GM21737 (cell line): ENCODE measurements at regions not wholly inside any gene's neighbourhood (a gene's known extent, or its start where the extent isn't known, plus 50 kb on each side); places are given as distances from the start of the nearest gene placed in this dataset.
"Not testable (repeated sequence)": the region's sequence is repeated elsewhere in the genome, so short reads cannot be mapped to it uniquely, and the experiment has no call there.

Source experiments
- ATAC-seq: cut with Tn5 transposase; IDR thresholded peaks from one replicate; pipeline ENCODE4 v1.9.1; 2021; ENCODE audit warnings: mild to moderate bottlenecking, moderate library complexity; ENCODE audit not compliant: unreplicated experiment

DNA sequence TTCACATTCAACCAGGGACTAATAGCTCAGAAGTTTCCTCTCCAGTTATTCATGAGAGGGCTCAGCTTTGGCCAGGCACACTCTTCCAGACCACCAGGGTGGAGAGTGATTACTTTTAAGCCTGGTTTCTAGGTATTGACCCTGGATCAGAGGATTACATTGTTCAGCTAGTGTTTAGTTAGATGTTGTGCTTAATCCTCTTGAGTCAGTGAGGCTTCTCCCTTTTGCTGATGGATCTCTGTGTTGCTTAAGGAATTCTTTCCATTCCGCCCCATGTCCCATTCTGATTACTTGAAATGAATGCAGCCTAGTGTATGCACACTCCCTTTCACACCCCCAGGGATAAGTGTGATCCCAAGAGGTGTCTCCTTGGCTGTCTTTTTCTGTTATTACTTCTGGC, 271.7 kb upstream of the ANO5 start:
- no peak for ATAC-seq

DNA sequence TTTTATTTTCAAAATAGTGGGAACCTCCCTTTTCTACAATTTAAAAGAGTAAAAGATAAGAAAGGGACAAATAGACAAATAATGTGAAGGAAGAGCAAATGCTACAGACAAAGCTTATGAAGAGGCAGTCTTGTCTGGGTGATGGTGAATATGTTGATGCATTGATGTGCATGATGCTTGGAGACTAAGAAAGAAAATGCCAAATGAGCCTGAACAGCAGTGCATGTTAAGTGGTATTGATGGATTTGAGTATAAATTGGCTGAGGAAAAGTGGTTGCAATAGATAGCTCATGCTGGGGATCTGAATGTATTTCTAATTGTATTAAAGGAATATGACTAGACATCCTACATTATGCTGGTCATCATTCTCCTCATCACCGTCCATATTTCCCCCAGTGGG, 268.6 kb upstream of the ANO5 start:
- no peak for ATAC-seq

DNA sequence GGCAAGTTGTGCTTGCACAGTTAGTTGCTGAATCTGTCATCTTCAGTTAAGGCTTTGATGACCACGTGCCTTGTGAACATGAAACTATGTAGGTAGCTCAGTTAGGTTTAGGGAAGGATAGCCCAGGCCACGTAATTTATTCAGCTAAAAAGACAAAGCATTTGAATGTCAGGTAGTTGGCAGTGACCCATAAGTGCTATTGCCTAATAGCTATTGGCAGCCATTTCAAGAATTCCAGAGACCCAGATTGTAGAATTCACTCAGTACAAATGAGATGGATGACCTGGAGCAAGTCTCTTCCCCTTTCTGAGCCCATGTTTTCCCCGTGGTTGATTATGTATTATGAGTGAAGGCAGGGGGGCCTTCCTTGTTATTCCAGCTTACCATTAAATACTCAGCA, 265.3 kb upstream of the ANO5 start:
- ATAC-seq = no peak

DNA sequence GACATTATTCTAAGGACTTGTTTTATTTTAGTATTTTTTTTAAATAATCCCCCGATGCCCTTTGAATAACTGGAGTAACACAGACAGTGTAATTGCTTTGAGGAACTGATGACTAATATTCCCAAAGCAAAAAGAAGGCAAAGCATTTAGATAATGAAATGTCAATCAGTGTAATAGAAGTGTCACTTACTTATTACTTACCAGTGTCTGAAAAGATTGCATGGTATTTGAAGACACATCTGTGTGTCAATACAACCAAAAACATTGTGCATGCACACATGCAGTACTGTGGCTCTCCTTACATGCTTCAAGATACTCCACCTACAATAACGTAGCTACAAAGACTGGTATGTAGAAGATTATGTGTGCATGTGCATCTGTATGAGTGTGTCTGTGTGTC, 264.0 kb upstream of the ANO5 start:
- no peak for ATAC-seq

DNA sequence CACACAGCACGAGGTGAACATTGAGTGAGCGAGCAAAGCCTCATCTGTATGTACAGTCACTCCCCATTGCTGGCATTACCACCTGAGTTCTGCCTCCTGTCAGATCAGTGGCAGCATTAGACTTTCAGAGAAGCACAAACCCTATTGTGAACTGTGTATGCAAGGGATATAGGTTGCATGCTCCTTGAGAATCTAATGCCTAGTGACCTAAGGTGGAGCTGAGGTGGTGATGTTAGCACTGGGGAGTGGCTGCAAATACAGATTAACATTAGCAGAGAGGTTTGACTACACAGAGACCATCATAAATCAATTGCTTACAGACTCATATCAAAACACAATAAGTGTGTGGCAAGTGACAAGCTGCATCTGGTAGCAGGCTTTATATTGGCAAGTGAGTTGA, 262.5 kb upstream of the ANO5 start:
- no peak for ATAC-seq

DNA sequence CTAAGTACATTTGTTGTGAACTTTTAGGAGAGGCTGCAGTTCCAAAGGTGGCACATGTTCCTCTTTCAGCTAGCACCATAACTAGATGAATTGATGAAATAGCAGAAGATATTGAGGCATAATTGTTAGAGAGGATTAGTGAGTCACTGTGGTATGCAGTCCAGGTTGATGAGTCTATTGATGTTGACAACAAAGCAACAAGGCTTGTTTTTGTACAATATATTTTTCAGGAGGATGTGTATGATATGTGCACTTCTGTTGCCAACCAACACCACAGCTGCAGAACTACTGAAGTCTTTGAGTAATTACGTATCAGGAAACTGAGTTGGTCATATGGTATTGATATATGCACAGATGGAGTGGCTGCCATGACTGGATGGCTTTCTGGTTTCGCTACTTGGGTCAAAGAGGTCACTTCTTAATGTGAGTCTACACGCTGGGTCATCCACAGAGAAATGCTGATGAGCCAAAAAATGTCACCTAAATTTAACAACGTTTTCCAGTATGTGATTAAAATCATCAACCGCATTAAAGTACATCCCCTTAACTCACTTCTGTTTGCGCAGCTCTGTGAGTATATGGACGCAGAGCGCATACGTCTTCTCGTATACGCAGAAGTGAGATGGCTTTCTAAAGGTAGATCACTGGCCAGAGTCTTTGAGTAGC, 261.3 kb upstream of the ANO5 start:
- no peak for ATAC-seq

DNA sequence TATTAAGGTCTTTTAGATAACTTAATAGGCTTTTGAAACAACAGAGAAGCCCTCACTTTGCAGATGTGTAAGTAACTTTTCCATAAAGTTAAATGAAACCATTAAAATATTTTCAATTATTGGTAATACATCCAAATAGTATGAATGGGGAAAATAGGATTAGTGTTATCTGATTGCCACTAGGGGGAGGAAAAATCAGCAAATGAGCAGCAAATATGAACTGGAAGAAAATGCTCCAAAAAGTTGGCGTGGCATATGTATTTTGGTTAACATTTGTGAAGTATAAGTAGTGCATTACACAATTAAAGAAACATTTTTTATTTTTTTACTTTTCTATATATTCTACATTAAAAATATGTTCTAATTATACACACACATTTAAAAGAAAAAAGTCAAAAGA, 259.8 kb upstream of the ANO5 start:
- no peak for ATAC-seq

DNA sequence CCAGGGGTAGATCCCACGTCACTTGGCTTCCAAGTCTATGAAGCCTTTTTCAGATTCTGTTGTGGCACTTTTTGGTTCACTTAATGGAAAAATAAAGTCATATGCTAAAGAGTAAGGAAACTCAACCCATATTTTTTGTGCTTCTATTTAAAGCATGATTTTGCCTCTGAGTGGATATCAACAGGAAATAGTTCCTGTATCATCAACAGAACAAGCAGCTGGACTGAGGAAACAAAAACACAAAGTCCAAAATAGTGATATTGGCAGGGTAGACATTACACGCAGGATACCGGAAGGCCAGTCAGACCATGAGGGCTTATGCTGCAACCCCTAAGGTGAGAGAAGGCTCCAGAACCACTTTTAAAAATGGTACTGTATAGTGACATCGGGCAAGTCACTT, 248.3 kb upstream of the ANO5 start:
- ATAC-seq = no peak

DNA sequence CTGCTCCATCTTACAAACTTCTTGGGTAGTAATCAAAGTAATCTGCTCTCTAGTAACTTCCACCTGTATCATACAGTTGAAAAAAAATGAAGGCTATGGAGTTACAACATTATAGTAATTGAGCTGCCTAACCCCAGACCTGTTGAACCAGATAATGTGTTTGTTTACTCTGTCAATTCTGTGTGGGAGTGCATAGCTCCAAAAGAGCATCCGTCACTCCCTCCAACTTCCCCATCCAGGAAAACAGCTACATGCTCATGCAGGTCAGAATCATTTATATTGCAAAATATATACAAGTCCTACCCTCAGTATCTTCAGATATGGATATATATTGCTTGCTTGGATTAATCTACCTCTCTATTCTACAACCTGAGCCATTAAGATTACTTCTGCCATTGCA, 244.0 kb upstream of the ANO5 start:
- ATAC-seq = no peak

DNA sequence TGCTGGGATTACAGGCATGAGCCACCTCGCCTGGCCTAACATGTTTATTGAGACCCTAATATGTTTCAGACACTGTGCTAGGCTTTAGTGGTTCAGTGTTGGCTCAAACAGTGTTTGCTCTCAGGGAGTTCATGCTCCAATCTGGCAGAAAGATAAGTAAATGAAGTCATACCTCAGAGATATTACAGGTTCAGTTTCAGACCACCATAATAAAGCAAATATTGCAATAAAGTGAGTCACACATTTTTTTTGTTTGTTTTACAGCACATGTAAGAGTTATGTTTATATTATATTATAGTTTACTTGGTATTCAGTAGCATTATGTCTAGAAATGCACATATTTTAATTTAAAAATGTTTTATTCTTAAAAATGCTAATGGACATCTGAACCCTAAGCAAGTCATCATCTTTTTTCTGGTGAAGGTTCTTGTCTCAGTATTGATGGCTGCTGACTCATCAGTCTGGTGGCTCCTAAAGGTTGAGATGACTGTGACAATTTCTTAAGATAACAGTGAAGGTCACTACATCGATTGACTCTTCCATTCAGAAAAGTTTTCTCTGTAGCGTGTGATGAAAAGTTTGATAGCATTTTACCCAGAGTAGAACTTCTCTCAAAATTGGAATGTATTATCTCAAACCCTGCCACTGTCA, 243.0 kb upstream of the ANO5 start:
- ATAC-seq = no peak

DNA sequence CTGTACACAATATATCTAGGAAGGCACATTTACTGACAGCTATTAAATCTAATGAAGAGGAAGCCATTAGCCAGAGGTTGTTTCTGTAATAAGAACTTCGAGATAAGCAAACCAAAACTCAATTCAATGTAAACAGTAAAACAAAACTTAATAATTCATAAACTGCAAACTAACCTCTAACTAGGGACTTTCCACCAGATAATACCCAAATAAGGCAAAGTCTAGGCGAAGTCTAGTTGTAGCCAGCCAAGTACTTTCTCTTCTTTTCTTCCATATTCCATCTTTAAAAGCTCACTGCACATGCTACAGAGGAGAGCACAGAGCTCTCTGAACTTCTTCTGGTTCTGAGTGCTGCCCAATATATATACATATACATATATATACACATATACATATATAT, 229.9 kb upstream of the ANO5 start:
- ATAC-seq = no peak

DNA sequence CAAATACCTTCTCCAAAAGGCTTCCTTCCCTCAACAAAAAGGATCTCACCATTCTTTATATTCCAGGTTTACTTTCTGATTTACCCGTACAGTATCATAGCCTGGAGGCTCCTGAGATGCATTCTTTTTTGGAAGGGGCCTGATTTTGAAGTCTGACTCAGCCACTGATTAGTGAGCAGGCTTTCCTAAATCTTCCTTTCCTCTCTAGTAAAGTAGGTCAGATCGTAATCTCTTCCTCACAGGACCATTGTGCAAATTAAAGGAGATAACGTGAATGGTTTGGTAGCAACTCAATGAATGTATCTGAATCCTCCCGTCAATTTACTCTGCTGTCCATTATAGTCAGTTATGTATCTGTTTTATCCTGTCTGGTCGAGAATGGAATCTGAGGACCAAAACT, 227.7 kb upstream of the ANO5 start:
- ATAC-seq = no peak

DNA sequence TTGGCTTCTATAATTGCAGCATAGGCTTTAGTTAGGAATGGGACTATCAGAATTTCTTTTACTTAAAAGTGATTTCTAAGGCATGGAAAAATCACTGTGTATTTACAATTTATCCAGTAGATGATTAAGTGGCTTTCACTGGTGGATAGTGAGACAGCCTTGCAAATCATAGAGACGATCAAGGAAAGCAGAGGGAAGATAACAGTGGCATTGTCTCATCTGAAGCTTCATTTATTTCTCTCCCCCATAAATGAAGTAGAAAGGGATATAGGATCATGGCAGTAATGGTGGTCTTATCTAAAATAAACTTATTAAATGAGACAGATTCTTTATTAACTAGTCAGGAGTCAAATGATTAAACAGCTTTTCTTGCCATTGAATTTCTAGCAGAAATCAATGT, 224.2 kb upstream of the ANO5 start:
- ATAC-seq = no peak

DNA sequence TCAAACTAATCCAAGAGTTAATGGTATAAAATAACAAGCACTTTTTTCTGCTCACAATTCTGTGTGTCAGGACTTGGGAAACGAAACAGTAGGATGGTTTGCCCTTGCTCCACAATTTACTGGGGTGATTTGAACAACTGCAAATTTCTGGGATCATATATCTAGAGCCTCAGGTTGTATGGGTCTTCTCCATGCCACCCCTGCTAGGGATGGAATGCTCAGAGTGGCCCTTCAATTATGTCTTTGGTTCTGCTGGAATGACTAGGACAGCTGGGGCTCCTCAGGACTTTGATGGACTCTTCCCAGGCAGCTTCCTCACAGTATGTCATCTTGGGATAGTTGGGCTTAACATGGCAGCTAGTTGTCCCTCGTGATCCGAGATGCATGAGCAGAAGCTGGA, 223.0 kb upstream of the ANO5 start:
- ATAC-seq = no peak

DNA sequence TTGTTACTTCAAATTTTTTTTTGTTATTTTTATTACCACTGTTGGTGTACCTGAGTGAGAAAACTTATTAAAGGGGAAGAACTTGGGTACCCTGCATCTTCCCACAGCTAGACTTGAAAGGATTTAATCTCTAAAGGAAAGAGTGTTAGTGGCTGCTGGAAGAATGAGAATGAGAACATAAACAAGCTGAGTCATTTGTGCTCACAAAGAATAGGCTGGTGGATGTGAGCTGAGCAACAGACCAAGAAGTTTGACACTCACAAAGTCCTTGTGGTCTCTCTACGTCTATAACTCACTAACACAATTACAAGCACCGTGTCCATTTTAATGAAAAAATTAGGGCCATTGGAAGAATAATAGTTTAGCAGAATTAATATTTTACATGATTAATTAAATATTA, 217.6 kb upstream of the ANO5 start:
- ATAC-seq = no peak

DNA sequence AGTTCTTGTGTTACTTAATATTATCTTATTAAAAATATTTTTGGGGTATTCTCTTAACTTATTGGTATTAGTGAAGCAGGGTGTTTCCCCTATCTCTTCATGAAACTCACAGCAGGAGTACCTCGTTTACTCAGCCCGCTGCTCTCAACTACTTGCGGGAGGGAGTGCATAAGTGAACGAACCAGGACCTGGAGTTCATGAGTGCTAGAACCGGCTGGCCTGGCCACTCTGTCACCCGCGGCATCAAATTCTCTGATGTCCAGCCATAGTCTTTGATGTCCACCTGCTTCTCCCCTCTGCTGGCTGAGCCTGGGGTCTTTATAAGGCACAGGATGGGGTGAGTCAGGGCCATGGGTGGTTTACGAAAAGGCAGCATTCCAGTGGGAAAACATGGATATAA, 216.7 kb upstream of the ANO5 start:
- ATAC-seq = no peak

DNA sequence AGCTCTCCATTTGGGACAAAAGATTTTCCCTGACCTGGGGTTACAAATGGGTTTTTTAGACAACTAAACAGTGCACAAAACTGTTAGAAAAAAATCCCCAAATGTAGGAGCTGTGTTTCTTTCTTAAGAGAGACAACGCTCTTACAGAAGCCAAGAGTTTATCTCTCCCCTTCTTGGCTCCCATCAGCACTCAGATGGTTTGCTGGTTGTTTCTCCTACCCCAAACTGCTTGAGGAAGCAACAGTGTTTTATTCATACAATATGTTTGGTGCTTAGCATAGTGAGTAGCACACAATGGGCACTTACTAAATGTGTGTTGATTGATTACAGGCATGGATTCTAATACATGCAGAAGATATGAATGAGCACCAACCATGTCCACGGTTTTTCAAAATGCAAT, 209.5 kb upstream of the ANO5 start:
- ATAC-seq = no peak

DNA sequence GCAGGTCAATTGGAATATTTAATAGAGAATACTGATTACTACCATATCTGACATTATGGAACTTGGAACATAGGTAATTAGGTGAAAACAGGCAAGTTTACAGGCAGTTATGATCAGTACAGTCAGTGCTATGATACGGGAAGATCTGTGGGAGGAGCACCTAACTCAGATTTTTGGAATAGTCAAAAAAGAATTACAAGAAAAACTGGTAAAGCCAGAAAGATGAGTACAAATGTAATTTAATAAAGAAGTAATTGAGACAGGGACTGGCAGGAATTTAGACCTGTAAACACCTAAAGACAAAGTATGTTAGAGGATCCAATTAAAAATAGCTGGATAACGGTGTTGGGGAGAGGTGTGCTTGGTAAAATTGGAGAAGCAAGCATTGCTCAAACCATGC, 206.5 kb upstream of the ANO5 start:
- ATAC-seq = no peak

DNA sequence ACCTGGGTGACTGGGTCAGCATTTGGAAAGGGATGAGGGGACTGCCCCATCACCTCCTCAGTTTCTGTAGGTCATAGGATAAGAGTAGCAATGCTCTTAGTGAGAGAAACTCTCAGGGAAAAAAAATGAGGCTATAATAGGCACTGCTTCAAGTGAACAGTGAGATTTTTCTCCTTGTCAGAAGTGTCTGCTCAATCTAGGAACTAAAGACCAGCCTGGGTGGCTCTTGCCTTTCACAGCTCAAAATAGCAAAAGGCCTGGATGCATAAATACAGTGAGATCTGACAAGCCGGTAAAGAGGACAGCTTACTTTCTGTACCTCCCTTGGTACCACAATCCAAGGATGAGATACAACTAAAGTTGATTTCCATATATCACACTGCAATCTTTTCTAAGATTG, 205.6 kb upstream of the ANO5 start:
- no peak for ATAC-seq

DNA sequence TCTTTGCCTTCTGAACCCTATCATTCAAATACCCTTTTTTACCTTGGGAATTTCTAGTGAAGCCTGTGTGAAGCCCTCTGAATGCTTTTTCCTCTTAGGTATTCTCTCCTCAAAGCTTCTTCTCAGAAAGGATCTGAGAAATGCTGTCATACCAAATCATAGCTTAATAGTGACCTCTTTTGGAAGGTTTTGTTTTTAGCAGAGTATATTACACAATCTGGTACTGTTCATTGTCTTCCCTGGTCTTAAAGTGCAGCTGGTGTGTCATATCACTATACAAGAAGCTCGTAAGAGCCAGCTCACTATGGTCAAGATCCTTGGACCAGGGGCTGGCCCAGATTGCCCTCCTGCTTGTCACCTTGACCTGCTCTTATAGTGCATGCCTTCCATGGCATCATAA, 204.4 kb upstream of the ANO5 start:
- no peak for ATAC-seq

DNA sequence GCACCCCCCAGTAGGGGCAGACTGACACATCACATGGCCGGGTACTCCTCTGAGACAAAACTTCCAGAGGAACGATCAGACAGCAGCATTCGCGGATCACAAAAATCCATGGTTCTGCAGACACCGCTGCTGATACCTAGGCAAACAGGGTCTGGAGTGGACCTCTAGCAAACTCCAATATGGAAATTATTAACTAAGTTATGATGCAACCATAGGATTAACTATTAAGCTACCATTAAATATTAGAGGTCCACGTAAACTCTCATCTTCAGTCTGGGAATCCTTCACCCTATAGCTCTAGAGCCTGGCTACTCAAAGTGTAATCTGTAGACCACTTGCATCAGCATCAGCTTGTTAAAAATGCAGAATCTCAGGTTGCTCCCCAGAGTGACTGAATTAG, 191.1 kb upstream of the ANO5 start:
- ATAC-seq = not testable (repeated sequence)

DNA sequence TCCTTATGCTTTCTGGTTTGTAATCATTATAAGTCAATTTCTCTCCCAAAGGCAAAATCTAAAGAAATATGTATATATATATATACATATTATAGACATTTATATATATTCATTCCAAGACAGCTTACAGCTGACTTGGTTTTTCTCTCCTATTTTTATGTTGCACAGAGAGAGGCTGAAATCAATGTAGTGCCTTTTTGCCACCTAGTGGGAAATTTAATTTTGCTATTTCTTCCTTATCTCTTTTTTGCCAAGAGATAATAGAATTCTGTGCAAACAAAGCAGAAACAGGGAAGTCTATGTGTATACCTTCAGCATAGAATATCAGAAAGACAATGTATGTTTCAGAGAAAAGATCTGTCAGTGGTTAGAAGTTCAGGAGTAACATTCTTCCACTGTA, 186.0 kb upstream of the ANO5 start:
- no peak for ATAC-seq

DNA sequence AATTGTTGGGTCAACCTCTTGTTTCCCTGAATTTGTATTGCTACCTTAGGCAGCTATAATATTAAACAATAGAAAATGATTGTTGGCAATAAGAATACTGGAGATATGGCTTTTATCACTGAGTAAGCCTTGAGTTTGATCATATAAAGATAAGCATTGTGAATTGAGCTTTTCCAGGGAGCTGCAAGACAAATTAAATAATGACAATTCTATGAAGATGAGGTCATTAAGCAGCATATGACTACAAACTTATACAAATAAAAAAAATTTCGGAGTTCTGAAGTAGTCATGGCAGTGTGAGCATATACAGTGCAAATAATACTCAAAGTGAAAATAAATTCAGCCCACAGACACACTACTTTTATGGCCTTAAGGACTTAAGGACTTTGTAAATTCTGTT, 161.1 kb upstream of the ANO5 start:
- ATAC-seq = no peak
